ENCODE measurements at regions not wholly inside any gene's neighbourhood (a gene's known extent, or its start where the extent isn't known, plus 50 kb on each side); places are given as distances from the start of the nearest gene placed in this dataset.
"Not testable (repeated sequence)": the region's sequence is repeated elsewhere in the genome, so short reads cannot be mapped to it uniquely, and the experiment has no call there.

DNA sequence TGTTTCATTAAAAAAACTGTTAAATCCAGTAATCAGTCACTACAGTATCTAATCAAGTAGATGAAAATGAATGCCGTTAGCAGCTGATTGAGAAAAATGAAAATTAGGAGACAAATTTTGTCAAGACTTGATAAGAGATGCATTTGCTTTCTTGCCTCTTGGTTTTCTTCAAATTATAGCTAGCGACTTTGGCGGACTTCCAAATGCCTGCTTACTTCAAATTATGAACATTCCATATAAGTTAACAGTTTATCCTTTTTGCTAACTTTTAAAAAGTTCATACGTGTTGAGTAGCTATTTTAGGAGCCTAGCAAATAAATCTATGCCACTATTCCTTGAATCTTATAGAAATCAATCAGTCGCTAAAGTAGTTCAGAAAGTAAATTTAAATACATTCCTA, 58.8 kb downstream of the PPP4R3C start:
- DNase-seq (ENCODE audit: low spot score) (no peak), ATAC-seq (no peak)

DNA sequence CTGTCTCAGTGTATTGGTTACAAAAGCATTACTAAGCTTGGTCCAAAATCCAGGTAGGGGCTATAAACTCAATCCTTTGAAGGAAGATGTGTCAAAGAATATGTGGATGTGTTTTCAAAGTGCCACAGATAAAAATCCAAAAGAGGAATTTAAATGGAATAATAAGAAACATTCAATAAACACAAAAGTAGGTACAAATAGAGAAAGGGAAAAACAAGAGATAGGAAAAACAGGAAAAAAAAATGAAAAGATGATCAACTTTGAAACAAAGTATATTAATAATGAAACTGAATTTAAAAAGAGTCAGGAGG, 64.0 kb downstream of the PPP4R3C start:
- ATAC-seq (no peak), DNase-seq (ENCODE audit: low spot score) (no peak)

DNA sequence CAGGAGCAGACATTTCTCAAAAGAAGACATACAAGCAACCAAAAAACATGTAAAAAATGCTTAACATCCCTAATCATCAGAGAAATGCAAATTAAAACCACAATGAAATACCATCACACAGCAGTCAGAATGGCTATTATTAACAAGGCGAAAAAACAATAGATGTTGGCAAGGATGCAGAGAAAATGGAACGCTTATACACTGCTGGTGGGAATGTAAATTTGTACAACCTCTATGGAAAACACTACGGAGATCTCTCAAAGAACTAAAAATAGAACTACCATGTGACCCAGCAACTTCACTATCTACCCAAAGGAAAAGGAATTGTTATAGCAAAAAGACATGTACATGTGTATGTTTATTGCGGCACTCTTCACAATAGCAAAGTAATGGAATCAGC, 71.5 kb downstream of the PPP4R3C start:
- ATAC-seq (no peak), DNase-seq (ENCODE audit: low spot score) (no peak)

DNA sequence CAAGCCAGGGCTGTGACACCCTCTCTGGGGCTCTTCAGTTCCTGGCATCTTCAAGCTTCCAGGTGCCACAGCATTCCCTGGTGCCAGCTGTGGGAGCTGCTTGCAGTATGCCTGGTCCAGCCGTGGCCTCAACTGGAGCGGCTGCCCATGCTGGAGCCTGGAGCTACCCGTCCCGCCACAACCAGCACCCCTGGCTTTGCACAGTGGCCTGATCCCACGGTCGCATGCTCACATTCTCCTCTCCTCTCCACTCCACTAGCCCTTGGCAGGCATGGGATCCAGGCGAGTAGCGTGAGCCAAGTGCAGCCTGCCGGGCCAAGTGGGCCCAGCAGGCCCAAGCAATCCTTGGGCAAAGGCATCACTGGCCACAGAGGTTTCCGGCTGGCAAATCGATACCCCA, 81.7 kb downstream of the PPP4R3C start:
- ATAC-seq: no peak
- no peak for DNase-seq (ENCODE audit: low spot score)

DNA sequence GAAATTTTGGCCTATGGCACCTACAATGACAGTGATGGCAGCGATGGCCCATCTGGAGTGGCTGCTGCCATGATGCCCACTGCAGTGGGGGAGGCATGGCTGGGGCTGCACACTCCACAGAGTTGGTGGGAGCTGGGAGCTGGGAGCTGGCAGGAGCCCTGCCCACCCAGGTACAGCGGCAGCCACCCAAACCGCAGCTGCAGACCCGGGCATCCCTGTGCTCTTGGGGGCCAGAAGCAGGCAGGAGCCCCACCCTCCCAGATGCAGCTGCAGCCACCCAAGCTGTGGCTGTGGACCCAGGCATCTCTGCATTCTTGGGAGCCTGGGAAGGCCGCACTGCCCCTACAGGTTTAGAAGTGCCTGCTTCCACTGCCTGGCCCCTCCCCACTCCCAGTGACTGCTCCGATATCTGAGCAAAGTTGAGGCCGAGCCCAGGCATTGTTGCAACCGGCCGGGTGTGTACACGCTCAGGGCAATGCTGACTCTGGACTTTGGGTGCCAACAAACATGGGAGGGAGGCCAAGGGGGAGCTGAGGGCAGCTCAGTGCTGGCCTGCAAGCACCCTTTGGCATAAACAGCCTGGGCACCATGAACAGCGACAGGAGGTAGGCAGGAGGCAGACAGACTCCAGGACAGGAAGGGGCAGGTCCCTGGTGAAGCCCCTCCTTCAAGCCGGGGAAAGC, 82.8 kb downstream of the PPP4R3C start:
- ATAC-seq (peak; percentile 98), DNase-seq (ENCODE audit: low spot score) (peak; percentile 70)

DNA sequence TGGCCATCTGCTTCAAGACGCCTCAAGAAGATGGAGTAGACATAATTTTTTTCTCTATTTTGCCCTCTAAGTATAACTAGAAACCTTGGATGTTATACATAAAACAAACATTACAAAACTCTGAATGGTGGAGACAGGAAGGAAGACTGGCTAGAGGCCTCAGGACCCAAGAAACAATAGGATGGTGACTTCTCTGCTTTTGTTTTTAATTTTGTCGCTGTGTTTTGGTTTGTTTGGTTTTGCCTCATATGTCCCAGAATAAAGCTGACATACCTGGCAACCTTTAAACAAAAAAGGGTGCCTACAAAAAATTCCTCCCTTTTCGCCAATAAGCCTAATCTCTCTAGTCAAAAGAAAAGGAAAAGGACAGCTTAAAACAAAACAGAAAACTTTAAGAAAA, 109.1 kb downstream of the PPP4R3C start:
- DNase-seq (ENCODE audit: low spot score): no peak
- ATAC-seq: no peak

DNA sequence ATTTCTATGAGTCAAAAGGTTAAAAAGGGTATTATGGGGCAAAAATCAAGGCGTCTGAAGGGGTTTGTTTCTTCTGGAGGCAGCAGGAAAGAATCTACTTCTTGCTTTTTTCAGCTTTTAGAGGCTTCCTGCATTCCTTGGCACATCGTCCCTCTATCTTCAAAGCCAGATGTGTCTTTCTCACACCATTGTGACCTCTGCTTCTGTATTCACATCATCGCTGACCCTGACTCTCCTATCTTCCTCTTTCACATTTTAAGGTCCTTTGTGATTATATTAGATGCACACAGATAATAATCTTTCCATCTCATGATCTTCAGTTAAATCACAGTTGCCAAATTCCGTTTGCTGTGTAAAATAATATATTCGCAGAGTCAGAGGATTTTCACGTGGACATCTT, 112.7 kb downstream of the PPP4R3C start:
- no peak for DNase-seq (ENCODE audit: low spot score)
- no peak for ATAC-seq

DNA sequence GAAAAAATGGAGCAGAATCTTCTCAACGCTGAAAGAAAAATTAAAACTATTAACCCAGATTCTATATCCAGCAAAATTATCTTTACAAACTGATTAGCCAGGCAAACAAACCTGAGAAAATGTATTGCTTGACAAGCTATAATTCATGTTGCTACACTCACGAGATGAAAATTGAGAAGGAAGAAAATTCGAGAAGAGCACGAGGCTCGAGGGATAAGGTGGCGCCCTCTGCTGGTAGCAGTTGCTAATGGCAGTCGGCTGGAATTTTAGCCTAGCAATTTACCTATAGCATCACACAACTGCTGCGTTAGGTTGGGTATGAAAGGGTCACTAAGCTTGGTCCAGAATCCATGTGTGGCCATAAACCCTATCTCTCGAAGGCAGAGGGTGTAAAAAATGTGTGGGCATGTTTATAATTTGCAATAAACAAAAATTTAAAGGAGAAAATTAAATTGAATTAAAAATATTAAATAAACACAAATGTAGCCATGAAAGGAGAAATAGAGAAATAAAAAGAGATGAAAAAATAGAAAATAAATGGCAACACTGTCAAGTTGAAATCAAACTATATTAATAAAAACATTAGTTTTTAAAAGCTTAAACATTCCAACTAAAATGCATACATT, 126.6 kb downstream of the PPP4R3C start:
- DNase-seq (ENCODE audit: low spot score) (no peak), ATAC-seq (peak; percentile 76)

DNA sequence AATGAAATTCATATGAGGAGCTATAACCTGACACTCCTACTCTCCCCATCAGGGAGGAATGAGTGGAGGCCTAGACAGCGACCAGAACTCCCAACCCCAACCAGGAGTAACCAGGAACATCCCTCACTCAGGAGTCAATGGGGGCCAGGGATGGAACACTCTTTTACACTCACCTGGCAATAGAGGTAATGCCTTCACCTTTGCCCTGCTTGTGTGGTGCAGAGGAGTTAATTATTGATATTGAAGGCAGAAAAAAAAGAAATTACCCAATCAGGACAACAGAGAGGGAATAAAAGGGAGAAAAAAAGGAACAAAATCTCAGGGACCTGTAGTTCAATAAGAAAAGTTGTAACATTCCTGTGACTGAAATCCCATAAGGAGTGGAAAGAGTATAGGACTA, 141.5 kb downstream of the PPP4R3C start:
- peak; percentile 56 for ATAC-seq
- no peak for DNase-seq (ENCODE audit: low spot score)

DNA sequence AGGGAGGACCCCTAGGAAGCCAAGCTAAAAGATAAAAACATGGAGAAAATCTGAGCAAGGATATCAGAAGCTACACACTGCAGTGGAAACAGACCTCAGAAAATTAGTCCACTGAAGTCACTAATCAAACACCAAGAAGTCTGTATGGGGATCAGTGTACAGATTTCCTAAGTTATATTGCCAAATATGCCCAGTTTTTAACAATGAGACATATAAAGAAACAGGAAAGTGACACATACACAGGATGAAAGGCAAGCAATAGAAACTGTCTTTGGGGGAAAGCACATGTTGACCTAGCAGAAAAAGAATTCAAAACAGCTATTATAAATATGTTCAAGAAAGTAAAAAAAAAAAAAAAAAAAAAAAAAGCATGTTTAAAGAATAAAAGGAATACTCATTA, 153.7 kb downstream of the PPP4R3C start:
- ATAC-seq (no peak), DNase-seq (ENCODE audit: low spot score) (no peak)

DNA sequence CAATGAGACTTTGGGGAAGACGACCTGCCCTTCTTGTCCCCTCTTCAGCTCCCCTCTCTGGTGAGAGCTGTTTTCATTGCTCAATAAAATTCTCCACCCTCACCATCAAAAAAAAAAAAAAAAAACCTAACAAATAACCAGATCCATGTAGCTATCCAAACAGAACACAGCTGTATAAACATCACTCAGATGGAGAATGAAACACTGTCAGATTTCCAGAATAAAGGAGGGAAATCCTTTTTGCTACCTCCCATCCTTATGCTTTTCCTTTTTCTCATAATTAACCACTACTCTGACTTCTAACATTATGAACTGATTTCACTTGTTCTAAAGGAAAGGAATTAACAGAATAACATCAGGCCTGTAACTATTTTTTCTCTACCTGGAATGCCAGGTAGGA, 155.6 kb downstream of the PPP4R3C start:
- DNase-seq (ENCODE audit: low spot score) (no peak), ATAC-seq (no peak)

DNA sequence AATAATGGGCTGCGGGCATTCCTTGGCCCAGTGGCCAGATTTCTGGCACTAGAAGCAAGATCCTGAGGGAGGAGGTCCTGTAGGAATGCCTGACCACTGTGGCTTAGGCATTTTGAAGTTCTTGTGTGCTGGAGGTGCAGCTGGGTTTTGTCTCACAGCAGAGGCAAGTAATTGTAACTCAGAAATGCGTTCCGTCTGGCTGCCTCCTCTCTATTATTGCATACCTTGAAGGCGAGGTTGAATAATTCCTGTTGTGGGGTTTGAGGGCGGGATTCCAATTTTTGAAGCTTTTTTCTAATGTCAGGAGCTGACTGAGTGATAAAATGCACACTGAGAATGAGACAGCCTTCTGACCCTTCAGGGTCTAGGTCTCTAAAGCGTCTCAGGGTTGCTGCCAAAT, 170.6 kb downstream of the PPP4R3C start:
- DNase-seq (ENCODE audit: low spot score); ATAC-seq: not testable (repeated sequence)

DNA sequence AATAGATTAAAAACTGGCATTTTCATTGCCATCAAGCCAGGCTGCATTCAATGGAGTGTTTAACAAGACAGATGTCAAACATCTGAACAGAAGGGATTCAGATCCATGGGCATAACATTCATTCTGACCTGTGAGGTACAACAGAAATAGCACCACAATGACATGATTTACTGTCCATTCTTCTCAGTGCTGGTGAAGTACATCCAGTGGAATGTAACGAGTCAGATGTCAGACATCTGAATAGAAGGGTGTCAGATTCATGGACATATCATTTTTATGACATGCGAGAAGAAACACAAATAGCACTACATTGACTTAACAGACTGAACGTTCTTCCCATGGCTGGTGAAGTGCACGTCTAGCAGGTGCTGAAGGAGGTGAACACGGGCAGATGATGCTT, 186.4 kb downstream of the PPP4R3C start:
- ATAC-seq (no peak), DNase-seq (ENCODE audit: low spot score) (no peak)

DNA sequence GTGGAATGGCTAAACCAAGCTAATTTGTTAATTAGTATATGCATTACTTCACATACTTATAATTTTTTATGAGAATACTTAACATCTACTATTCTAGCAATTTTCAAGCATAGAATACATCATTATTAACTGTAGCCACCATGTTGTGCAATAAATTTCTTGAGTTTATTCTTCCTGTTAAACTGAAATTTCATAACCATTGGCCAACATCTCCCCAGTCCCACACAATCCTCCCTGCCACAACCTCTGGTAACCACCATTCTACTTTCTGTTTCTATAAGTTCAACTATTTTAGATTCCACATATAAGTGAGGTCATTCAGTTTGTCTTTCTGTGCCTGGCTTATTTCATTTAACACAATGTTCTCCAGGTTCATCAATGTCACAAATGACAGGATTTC, 208.5 kb downstream of the PPP4R3C start:
- ATAC-seq (no peak), DNase-seq (ENCODE audit: low spot score) (no peak)

DNA sequence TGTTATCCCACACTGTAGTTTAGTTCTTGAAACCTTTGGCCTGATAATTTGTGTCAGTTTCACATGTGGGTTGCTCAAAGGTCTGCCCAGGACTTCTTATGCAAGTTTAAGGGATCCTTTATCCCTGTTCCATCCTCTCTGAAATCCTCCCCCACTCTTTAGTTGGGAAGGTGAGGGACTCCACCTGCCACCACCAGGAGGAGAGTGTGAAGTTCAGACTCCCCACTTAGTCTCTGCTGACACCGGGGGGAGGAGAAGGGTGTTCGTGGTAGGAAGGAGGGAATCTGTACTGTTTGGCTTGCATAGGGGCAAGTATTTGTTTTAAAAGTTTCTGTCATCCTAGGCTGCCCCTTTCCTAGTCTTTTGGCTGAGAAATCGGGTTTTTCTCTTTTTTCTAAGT, 211.8 kb downstream of the PPP4R3C start:
- no peak for DNase-seq (ENCODE audit: low spot score)
- no peak for ATAC-seq

DNA sequence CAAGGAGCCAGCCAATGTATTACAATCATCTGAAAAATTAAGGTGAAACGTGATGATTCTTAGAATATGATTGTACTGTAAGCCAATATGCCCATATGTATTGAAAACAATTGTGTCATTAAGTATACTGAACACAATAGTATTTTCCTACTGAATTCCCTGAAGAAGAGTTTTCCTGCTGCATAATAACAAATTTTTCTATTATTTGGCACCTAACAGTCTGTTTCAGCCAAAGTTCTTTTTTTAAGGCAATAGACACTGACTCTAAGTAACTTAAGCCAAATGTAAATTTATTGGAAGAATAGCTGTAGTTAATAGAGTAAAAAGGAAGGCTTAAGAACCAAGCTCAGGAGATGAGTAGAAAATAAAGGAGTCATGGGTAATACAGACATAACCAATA, 220.6 kb downstream of the PPP4R3C start:
- DNase-seq (ENCODE audit: low spot score) (no peak), ATAC-seq (no peak)

DNA sequence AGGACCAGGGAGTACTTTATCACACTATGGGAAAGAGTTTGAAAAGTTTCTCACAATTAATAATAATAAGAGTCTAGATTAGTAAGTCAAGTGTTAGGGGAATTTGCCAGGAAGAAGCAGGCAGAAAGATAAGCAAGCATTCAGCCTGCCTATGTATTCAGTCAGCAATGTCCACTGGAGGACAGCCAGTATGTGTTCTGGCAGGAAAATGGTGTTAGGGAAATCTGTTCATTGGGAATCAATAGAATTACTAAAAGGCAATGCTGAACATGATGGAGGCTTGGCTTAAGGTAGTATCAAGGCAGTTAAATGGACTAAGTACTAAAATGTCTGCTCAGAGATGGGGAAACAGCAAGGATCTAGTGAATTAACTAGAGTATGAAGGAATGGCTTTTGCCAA, 221.2 kb downstream of the PPP4R3C start:
- ATAC-seq (no peak), DNase-seq (ENCODE audit: low spot score) (no peak)

DNA sequence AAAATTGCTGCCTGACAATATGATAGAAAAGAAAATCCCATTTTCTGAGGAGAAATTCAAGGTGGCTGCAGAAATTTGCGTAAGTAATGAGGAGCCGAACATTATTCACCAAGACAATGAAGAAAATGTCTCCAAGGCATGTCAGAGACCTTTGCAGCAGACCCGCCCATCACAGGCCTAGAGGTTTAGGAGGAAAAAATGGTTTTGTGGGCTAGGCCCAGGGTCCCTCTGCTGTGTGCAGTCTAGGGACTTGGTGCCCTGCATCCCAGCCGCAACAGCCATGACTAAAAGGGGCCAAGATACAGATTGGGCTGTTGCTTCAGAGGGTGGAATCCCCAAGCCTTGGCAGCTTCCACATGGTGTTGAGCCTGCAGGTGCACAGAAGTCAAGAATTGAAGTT, 223.1 kb downstream of the PPP4R3C start:
- not testable (repeated sequence) for ATAC-seq; DNase-seq (ENCODE audit: low spot score)

DNA sequence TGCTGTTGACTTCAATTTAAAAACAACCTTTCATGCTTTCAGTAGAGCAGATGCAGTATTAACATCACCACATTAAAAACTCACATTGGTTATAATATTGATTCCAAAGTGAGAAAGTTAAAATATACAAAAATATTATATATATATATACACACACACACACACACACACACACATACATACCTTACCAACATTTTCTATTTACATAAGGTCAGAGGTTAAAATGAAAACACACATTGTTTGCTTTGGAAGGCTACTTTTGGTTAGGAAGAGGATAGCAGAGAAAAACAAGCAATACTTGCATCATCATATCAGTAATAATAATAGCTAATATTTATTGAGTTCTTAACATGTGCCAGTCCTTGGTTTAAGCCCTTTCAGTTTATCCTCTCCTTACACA, 226.5 kb downstream of the PPP4R3C start:
- ATAC-seq (no peak), DNase-seq (ENCODE audit: low spot score) (no peak)

DNA sequence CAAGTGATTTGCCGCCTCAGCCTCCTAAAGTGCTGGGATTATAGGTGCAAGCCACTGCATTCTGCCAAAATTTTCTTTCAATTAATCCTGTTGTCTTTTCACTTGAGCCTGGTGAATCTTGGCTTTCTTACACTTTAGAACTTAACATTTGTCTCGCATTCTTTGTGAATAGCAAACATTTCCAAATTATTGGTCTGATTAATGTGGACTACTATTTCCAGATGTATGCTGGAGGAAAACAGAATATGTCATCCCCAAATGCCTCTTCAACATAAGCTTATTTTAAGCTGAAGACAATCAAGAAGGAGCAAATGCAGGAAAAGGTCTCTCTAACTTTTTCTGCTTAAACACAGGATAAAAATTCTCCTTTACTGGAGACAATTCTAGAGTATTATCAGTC, 233.4 kb downstream of the PPP4R3C start:
- DNase-seq (ENCODE audit: low spot score): no peak
- ATAC-seq: no peak

DNA sequence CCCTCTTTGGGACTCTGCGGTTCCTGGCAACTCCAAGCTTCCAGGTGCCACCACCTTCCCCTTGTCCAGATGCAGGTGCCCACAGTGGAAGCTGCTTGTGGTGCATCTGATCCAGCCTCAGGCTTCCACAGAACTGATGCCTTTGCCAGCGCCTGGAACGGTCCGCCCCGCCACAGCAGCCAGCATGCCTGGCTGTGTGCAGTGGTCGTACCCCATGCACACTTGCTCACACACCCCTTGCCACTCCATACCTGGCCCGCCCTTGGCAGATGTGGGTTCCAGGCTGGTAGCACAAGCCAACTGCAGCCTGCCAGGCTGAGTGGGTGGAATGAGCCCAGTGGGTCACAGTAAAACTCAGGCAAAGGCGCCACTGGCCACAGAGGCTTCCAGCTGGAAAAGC, 240.5 kb downstream of the PPP4R3C start:
- ATAC-seq (no peak), DNase-seq (ENCODE audit: low spot score) (no peak)

DNA sequence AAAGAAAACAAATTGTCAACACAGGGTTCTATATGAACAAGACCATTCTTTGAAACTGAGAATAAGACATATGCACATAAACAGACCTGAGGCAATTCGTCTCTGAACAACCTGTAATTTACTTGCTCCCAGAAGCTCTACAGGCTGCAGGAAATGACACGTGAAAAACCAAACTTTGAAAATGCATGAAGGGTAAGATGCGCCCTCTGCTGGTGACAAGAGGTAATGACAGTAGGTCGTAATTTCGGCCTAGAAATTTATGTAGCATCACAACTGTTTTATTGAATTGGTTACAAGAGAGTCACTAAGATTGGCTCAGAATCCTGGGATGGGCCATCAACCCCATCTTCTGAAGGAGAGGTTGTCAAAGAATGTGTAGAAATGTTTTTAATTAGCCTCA, 276.5 kb downstream of the PPP4R3C start:
- ATAC-seq (peak; percentile 79), DNase-seq (ENCODE audit: low spot score) (no peak)

DNA sequence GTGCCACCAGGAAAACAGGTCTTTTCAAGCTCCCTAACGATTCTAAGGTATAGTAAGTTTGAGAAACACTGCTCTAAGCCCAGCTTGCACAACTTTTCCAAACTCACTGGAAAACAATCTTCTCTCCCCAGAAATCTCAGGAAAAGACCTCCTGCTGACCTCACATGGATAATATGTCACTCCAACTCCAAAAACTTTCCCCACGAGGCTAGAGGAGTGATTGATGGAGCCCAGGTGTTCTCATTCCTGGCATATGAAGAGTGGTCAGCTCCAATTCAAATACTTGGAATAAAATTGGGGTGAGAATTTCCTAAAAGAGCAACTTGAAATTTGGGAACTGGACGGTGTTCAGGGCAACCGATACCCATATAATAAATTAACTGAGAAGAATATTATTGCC, 299.9 kb downstream of the PPP4R3C start:
- DNase-seq (ENCODE audit: low spot score): no peak
- ATAC-seq: no peak

Measured in left lobe of liver (tissue), 2 donors.